ENCODE measurements at regions not wholly inside any gene's neighbourhood (a gene's known extent, or its start where the extent isn't known, plus 50 kb on each side); places are given as distances from the start of the nearest gene placed in this dataset.

DNA sequence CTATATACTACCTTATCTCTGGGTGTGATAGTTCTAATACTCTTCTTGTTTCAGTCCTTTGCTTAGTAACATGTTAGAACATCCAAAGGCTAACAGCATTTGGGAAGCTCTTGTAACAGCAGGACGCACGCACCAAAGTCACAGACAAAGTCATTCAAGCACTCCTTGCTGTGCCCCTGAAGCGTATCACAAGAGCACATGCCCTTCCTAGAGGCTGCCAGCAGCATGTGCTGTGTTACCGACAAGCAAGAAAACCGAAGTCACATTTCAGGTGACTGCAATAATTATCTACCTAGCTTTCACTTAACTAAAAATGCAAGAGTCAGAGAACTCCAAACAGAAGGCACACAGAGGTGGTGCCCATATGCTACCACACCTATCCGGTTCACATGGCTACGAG, 194.1 kb downstream of the KLF12 start:
- POLR2A ChIA-PET, result no interaction called here
- no peak overlapping the region for H3K4me3 ChIP-seq (ENCODE audit: low read depth, low read length)

DNA sequence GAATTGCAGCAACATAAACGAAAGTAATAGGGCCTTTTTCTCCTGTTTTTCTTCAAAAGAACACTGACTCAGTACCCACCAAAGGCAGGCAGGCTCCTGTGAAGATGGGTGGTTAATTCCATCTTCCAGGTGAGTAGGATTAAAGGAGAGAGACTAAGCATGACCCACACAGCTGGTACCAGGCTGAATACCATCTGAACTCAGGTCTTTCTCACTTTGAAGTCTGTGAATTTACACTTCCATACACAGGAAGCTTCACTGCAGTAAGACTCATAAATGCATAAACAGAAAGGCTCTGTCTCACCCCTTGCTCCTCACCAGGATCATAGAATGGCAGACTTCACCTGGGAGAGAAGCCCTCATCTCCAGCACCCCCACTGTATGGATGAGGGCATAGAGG, 194.6 kb downstream of the KLF12 start:
- Histone ChIP-seq H3K4me3 (ENCODE audit: low read depth, low read length) (no peak overlapping the region), H3K36me3 (ENCODE audit: control insufficient read depth, insufficient read depth, low read length) (no peaks in the 10 kb centered on the region; the same call in 1 of the 2 replicates), H3K27me3 (ENCODE audit: control insufficient read depth, insufficient read depth, low read length) (no peaks in the 10 kb centered on the region)
- TF ChIP-seq, protein P1, sequence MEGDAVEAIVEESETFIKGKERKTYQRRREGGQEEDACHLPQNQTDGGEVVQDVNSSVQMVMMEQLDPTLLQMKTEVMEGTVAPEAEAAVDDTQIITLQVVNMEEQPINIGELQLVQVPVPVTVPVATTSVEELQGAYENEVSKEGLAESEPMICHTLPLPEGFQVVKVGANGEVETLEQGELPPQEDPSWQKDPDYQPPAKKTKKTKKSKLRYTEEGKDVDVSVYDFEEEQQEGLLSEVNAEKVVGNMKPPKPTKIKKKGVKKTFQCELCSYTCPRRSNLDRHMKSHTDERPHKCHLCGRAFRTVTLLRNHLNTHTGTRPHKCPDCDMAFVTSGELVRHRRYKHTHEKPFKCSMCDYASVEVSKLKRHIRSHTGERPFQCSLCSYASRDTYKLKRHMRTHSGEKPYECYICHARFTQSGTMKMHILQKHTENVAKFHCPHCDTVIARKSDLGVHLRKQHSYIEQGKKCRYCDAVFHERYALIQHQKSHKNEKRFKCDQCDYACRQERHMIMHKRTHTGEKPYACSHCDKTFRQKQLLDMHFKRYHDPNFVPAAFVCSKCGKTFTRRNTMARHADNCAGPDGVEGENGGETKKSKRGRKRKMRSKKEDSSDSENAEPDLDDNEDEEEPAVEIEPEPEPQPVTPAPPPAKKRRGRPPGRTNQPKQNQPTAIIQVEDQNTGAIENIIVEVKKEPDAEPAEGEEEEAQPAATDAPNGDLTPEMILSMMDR (IDR thresholded peaks at IDR 0.05; ENCODE audit: insufficient read depth, low read depth, low read length), result no peak
- POLR2A ChIA-PET, result no interaction called here
- CTCF ChIA-PET, result interaction anchor here (0.6 to 1.2 kb wide), 2 partner anchors 8 to 216 kb away, joined by 3 read pairs; no protein-coding TSS in a partner anchor
- DNase-seq (ENCODE audit: low read depth), result no peak

More for the DNA sequence above, 194.1 kb downstream of the KLF12 start:
- no peaks in the 10 kb centered on the region for H3K27me3 ChIP-seq (ENCODE audit: control insufficient read depth, insufficient read depth, low read length)
- no peak for DNase-seq (ENCODE audit: low read depth)
- H3K36me3 ChIP-seq (ENCODE audit: control insufficient read depth, insufficient read depth, low read length), result no peaks in the 10 kb centered on the region; the same call in 1 of the 2 replicates
- CTCF ChIA-PET, result interaction anchor here (0.6 to 0.7 kb wide), 2 partner anchors 104 to 215 kb away, joined by 3 read pairs; no protein-coding TSS in a partner anchor
- TF ChIP-seq, protein P1 (IDR thresholded peaks at IDR 0.05; ENCODE audit: insufficient read depth, low read depth, low read length), result no peak

DNA sequence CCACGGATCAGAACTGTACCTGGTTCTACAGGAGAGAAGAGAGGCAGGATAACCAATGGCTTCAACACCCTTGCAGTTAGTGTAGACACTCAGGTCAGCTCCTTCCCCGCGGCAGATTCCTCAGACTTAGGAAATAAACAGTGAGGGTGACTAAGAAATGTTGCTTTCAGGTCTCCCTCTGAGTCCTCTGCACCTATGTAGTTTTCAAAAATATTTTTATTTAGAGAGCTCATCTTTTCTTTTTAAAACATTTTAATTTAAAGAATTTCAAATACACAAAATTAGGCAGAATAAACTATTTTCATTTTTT, 195.2 kb downstream of the KLF12 start:
- H3K36me3 ChIP-seq (ENCODE audit: control insufficient read depth, insufficient read depth, low read length), result no peaks in the 10 kb centered on the region; the same call in 1 of the 2 replicates
- H3K27me3 ChIP-seq (ENCODE audit: control insufficient read depth, insufficient read depth, low read length), result no peaks in the 10 kb centered on the region
- POLR2A ChIA-PET, result no interaction called here
- CTCF ChIA-PET, result interaction anchor here (1.2 kb wide), 1 partner anchor 9 kb away, joined by 3 read pairs; no protein-coding TSS in a partner anchor
- TF ChIP-seq, protein P1 (IDR thresholded peaks at IDR 0.05; ENCODE audit: insufficient read depth, low read depth, low read length), result no peak
- DNase-seq (ENCODE audit: low read depth), result no peak
- no peak overlapping the region for H3K4me3 ChIP-seq (ENCODE audit: low read depth, low read length)

DNA sequence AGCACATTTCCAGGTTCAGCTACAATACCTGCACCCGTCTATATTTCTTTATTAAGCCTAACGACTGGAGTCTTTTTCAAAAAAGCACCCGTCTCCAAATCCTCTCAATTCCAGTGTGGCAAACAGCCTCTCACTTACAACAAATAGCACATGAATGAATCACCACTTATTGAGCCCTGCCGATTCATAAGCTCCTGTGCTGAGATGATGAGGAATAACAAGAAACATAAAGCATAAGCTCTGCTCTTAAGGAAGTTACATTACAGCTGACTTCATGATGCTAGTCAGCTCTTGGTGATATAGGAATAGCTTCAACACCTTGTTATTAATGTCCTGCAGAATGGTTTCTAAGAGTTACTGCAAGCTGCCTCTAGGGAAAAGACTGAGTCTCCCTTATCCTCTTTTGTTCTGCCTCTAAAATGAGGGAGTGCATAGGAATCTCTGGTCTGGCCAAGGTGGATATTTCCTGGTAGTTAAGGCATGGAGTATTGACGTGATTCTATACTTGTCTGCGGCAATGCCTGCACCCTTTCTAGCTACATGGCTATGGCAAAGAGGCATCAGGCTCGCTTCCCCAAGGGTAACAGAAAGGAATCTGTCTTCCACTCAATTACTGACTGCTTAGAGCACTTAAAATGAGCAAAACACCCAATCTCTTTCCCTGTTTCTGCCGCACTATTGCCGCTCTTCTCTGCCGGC, 195.7 kb downstream of the KLF12 start:
- POLR2A ChIA-PET, result no interaction called here
- no peaks in the 10 kb centered on the region; the same call in 1 of the 2 replicates for H3K36me3 ChIP-seq (ENCODE audit: control insufficient read depth, insufficient read depth, low read length)
- H3K27me3 ChIP-seq (ENCODE audit: control insufficient read depth, insufficient read depth, low read length), result no peaks in the 10 kb centered on the region
- DNase-seq (ENCODE audit: low read depth), result no peak
- TF ChIP-seq, protein P1 (IDR thresholded peaks at IDR 0.05; ENCODE audit: insufficient read depth, low read depth, low read length), result no peak
- CTCF ChIA-PET, result interaction anchor here (0.5 to 1.2 kb wide), 3 partner anchors 9 to 349 kb away, joined by 3 read pairs; no protein-coding TSS in a partner anchor
- H3K4me3 ChIP-seq (ENCODE audit: low read depth, low read length), result no peak overlapping the region

DNA sequence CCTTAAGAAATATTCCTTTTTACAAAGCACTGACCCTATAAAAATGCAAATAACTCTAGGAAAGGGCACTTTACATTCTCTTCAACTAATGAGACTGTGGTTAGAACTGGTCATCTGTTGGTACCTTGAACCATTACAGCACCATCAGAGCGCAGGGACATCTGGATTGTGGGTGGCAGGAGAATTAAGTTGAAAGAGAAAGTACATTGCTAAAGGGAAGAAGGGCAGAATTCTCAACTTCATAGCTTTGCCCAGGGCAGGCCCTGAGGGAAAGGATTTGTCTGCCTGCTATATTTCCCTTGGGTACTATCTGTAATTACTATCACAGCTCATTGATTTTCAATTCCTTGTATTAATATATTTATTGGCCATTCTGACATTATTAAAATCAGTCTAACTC, 196.8 kb downstream of the KLF12 start:
- no peaks in the 10 kb centered on the region for H3K27me3 ChIP-seq (ENCODE audit: control insufficient read depth, insufficient read depth, low read length)
- DNase-seq (ENCODE audit: low read depth), result no peak
- ChIA-PET POLR2A (no interaction called here), CTCF (no interaction called here)
- no peak overlapping the region for H3K4me3 ChIP-seq (ENCODE audit: low read depth, low read length)
- TF ChIP-seq, protein P1 (IDR thresholded peaks at IDR 0.05; ENCODE audit: insufficient read depth, low read depth, low read length), result no peak
- no peaks in the 10 kb centered on the region; the same call in 1 of the 2 replicates for H3K36me3 ChIP-seq (ENCODE audit: control insufficient read depth, insufficient read depth, low read length)
